Fibroblast of skin of right biceps (primary cell): ENCODE measurements at regions not wholly inside any gene's neighbourhood (a gene's known extent, or its start where the extent isn't known, plus 50 kb on each side); places are given as distances from the start of the nearest gene placed in this dataset.
"Not testable (repeated sequence)": the region's sequence is repeated elsewhere in the genome, so short reads cannot be mapped to it uniquely, and the experiment has no call there.

Experiments used
- DNase-seq: peaks from one replicate; pipeline ENCODE4 v3.0.0-alpha.2; 2013

- peak; percentile 5 for DNase-seq
Measured at GRCh38 chr21:5066682-5067251, 5454.6 kb upstream of the TPTE start.

GRCh38 chr21:5067326-5068048 is 5453.9 kb upstream of the TPTE start:
- not testable (repeated sequence) for DNase-seq

- DNase-seq = not testable (repeated sequence)
Measured at GRCh38 chr21:5068649-5069048, 5452.7 kb upstream of the TPTE start.

- not testable (repeated sequence) for DNase-seq
Measured at GRCh38 chr21:5071180-5071579, 5450.2 kb upstream of the TPTE start.

- DNase-seq = not testable (repeated sequence)
Measured at GRCh38 chr21:5076854-5077253, 5444.5 kb upstream of the TPTE start.

- not testable (repeated sequence) for DNase-seq
Measured at GRCh38 chr21:5079361-5079760, 5442.0 kb upstream of the TPTE start.

GRCh38 chr21:5080015-5080414 is 5441.4 kb upstream of the TPTE start:
- DNase-seq = not testable (repeated sequence)

- DNase-seq = not testable (repeated sequence)
Measured at GRCh38 chr21:5084246-5084645, 5437.1 kb upstream of the TPTE start.

GRCh38 chr21:5085456-5085855 is 5435.9 kb upstream of the TPTE start:
- DNase-seq = not testable (repeated sequence)

GRCh38 chr21:5086416-5086815 is 5435.0 kb upstream of the TPTE start:
- DNase-seq = not testable (repeated sequence)

- not testable (repeated sequence) for DNase-seq
Measured at GRCh38 chr21:5088820-5089219, 5432.6 kb upstream of the TPTE start.

- DNase-seq = not testable (repeated sequence)
Measured at GRCh38 chr21:5089399-5090089, 5431.8 kb upstream of the TPTE start.

GRCh38 chr21:5090132-5091079 is 5431.0 kb upstream of the TPTE start:
- DNase-seq = not testable (repeated sequence)

- not testable (repeated sequence) for DNase-seq
Measured at GRCh38 chr21:5091274-5091673, 5430.1 kb upstream of the TPTE start.

GRCh38 chr21:5095628-5096027 is 5425.8 kb upstream of the TPTE start:
- not testable (repeated sequence) for DNase-seq

GRCh38 chr21:5098010-5098743 is 5423.2 kb upstream of the TPTE start:
- DNase-seq = not testable (repeated sequence)

GRCh38 chr21:5100604-5101174 is 5420.7 kb upstream of the TPTE start:
- not testable (repeated sequence) for DNase-seq

GRCh38 chr21:5101749-5102148 is 5419.6 kb upstream of the TPTE start:
- DNase-seq = not testable (repeated sequence)

GRCh38 chr21:5103880-5104561 is 5417.4 kb upstream of the TPTE start:
- not testable (repeated sequence) for DNase-seq

GRCh38 chr21:5104562-5104928 is 5416.8 kb upstream of the TPTE start:
- not testable (repeated sequence) for DNase-seq
